Uterus (tissue), 3 donors: ENCODE measurements at regions not wholly inside any gene's neighbourhood (a gene's known extent, or its start where the extent isn't known, plus 50 kb on each side); places are given as distances from the start of the nearest gene placed in this dataset.
"Not testable (repeated sequence)": the region's sequence is repeated elsewhere in the genome, so short reads cannot be mapped to it uniquely, and the experiment has no call there.

Experiments used
- DNase-seq, 2 donors: peaks; one replicate each; pipeline ENCODE4 v3.0.0-alpha.2; 2019 to 2020
- H3K27ac ChIP-seq, 2 donors: fragments of 200-600 bp; sonication (generic); 1 replicate in 1 of 2; 2 replicates in 1 of 2; pipeline ENCODE4 v1.5.1; 2016 to 2018
- H3K27me3 ChIP-seq, 2 donors: fragments of 200-600 bp; sonication (generic); one replicate each; pipeline ENCODE4 v1.5.1; 2018 to 2019; ENCODE audit warnings: control low read depth in 1 of 2
- H3K36me3 ChIP-seq, 2 donors: fragments of 200-600 bp; sonication (generic); one replicate each; pipeline ENCODE4 v1.5.1; 2019; ENCODE audit warnings: control low read depth in 1 of 2
- H3K4me1 ChIP-seq, 2 donors: fragments of 200-600 bp; sonication (generic); one replicate each; pipeline ENCODE4 v1.5.1; 2018 to 2019; ENCODE audit warnings: control low read depth in 1 of 2
- H3K4me3 ChIP-seq, 2 donors: fragments of 200-600 bp; sonication (generic); 1 replicate in 1 of 2; 2 replicates in 1 of 2; pipeline ENCODE4 v1.5.1; 2018 to 2019; ENCODE audit warnings: mild to moderate bottlenecking in 1 of 2
- H3K9me3 ChIP-seq, 2 donors: fragments of 200-600 bp; sonication (generic); one replicate each; pipeline ENCODE4 v1.5.1; 2019; ENCODE audit warnings: control low read depth in 1 of 2
- POLR2A ChIP-seq, 2 donors: fragments of 450-650 bp; IDR thresholded peaks; one replicate each; pipeline ENCODE4 v1.6.1; 2016; ENCODE audit warnings: antibody characterized with exemption in 2 of 2, mild to moderate bottlenecking in 1 of 2, moderate library complexity in 1 of 2
- intact Hi-C: fragments of 100-400 bp; cut with DNase I; formaldehyde crosslinking; loops from one replicate; pipeline ENCODE4 v1.15.1; 2023; ENCODE audit warnings: low total_unique reads
- TF ChIP-seq, protein P1 (sequence below), 4 experiments: fragments of 200-600 bp in 2 of 4; fragments of 450-650 bp in 2 of 4; sonication (generic) in 2 of 4; IDR thresholded peaks; one replicate each; pipeline ENCODE4 v1.5.1; 2016 to 2019; ENCODE audit warnings: antibody characterized with exemption in 4 of 4, mild to moderate bottlenecking in 2 of 4, moderate library complexity in 1 of 4
- donor health status: DM: yes; HTN: yes; CAD: no.

GRCh38 chr4:144411700-144412099 lies 234.3 kb upstream of the HHIP start:
- no peaks in the 10 kb centered on the region for H3K36me3 ChIP-seq
- H3K4me3 ChIP-seq, result no peak overlapping the region
- no peak overlapping the region for H3K27ac ChIP-seq
- H3K4me1 ChIP-seq, result no peaks in the 10 kb centered on the region
- intact Hi-C loops, result no loop called here
- TF ChIP-seq, protein P1, sequence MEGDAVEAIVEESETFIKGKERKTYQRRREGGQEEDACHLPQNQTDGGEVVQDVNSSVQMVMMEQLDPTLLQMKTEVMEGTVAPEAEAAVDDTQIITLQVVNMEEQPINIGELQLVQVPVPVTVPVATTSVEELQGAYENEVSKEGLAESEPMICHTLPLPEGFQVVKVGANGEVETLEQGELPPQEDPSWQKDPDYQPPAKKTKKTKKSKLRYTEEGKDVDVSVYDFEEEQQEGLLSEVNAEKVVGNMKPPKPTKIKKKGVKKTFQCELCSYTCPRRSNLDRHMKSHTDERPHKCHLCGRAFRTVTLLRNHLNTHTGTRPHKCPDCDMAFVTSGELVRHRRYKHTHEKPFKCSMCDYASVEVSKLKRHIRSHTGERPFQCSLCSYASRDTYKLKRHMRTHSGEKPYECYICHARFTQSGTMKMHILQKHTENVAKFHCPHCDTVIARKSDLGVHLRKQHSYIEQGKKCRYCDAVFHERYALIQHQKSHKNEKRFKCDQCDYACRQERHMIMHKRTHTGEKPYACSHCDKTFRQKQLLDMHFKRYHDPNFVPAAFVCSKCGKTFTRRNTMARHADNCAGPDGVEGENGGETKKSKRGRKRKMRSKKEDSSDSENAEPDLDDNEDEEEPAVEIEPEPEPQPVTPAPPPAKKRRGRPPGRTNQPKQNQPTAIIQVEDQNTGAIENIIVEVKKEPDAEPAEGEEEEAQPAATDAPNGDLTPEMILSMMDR (IDR thresholded peaks at IDR 0.05), result no peak
- TF ChIP-seq POLR2A (IDR thresholded peaks at IDR 0.05), result no peak
- DNase-seq, result no peak
- H3K9me3 ChIP-seq, result no peaks in the 10 kb centered on the region
- no peaks in the 10 kb centered on the region for H3K27me3 ChIP-seq

DNA sequence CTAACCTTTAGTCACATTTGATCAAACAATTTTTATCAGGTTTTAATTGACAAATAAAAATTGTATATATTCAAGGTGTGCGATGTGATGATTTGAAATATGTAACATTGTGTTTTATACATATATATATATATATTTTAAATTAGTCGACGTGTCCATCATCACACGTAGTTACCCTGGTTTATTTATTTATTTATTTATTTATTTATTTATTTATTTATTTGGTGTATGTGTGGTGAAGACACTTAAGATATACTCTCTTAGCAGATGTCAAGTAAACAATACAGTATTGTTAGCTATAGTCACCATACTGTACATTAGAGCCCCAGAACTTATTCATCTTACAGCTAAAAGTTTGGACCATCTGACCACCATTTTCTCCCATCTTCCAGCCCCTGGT lies 224.9 kb upstream of the HHIP start:
- H3K4me3 ChIP-seq, result no peak overlapping the region
- intact Hi-C loops, result no loop called here
- H3K27ac ChIP-seq, result no peak overlapping the region
- TF ChIP-seq POLR2A (IDR thresholded peaks at IDR 0.05), result no peak
- TF ChIP-seq, protein P1 (IDR thresholded peaks at IDR 0.05), result no peak
- no peak for DNase-seq
- H3K9me3 ChIP-seq, result no peaks in the 10 kb centered on the region
- H3K36me3 ChIP-seq, result no peaks in the 10 kb centered on the region
- no peaks in the 10 kb centered on the region for H3K4me1 ChIP-seq
- H3K27me3 ChIP-seq, result no peaks in the 10 kb centered on the region

GRCh38 chr4:144421839-144422565 lies 224.0 kb upstream of the HHIP start:
- intact Hi-C loops, result no loop called here
- Histone ChIP-seq H3K4me1 (no peaks in the 10 kb centered on the region), H3K9me3 (no peaks in the 10 kb centered on the region), H3K27ac (no peak overlapping the region), H3K36me3 (no peaks in the 10 kb centered on the region), H3K4me3 (no peak overlapping the region), H3K27me3 (no peaks in the 10 kb centered on the region)
- DNase-seq, result no peak
- TF ChIP-seq, protein P1 (IDR thresholded peaks at IDR 0.05), result no peak
- no peak for TF ChIP-seq POLR2A (IDR thresholded peaks at IDR 0.05)

DNA sequence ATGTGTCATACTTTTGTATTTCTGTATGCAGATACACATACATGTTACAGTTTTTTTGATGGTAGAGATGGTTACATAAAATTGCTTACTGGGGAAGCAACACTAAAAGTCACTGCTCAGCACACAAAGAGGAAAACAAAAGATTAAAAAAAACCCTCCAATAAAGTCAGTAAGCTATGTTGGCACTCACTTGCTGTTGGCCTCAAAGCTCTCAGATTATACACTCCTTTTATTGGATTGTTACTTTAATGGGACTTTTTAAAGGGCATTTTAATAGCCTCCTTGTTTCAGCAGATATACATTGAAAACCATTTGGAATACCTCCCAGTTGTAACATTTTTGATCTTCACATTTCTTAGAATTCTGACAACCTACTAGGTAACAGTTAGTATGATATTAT lies 222.0 kb upstream of the HHIP start:
- intact Hi-C loops, result no loop called here

DNA sequence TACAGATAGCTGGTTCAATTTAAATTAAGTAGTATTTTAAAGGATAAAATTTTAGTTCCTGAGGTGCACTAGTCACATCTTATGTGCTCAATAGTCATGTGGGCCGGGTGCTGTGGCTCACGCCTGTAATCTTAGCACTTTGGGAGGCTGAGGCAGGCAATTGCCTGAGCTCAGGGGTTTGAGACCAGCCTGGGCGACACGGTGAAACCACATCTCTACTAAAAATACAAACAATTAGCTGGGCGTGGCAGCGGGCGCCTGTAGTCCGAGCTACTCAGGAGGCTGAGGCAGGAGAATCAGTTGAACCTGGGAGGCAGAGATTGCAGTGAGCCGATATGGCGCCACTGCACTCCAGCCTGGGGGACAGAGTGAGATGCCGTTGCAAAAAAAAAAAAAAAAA lies 219.9 kb upstream of the HHIP start:
- H3K9me3 ChIP-seq, H3K27me3 ChIP-seq, intact Hi-C loops, H3K4me1 ChIP-seq, H3K27ac ChIP-seq, H3K4me3 ChIP-seq, H3K36me3 ChIP-seq, DNase-seq: not testable (repeated sequence)

More for the DNA sequence above, 222.0 kb upstream of the HHIP start:
- no peaks in the 10 kb centered on the region for H3K36me3 ChIP-seq
- no peak overlapping the region for H3K4me3 ChIP-seq
- no peaks in the 10 kb centered on the region for H3K4me1 ChIP-seq
- H3K27me3 ChIP-seq, result no peaks in the 10 kb centered on the region
- no peak overlapping the region for H3K27ac ChIP-seq
- TF ChIP-seq, protein P1 (IDR thresholded peaks at IDR 0.05), result no peak
- TF ChIP-seq POLR2A (IDR thresholded peaks at IDR 0.05), result no peak
- no peak for DNase-seq
- H3K9me3 ChIP-seq, result no peaks in the 10 kb centered on the region

- Histone ChIP-seq H3K9me3 (no peaks in the 10 kb centered on the region), H3K36me3 (no peaks in the 10 kb centered on the region), H3K4me3 (no peak overlapping the region), H3K4me1 (no peaks in the 10 kb centered on the region), H3K27me3 (no peaks in the 10 kb centered on the region), H3K27ac (no peak overlapping the region)
- no peak for TF ChIP-seq POLR2A (IDR thresholded peaks at IDR 0.05)
- TF ChIP-seq, protein P1 (IDR thresholded peaks at IDR 0.05), result no peak
- DNase-seq, result no peak
- intact Hi-C loops, result no loop called here
Measured at GRCh38 chr4:144442713-144443112, 203.2 kb upstream of the HHIP start.
